DND-41 (cell line): ENCODE measurements at regions not wholly inside any gene's neighbourhood (a gene's known extent, or its start where the extent isn't known, plus 50 kb on each side); places are given as distances from the start of the nearest gene placed in this dataset.

Experiments used
- ATAC-seq: fragments of 200-7000 bp; cut with Tn5 transposase; 3 replicates; pipeline ENCODE4 v1.9.1; 2021; ENCODE audit warnings: low read depth; ENCODE audit not compliant: insufficient read depth
- DNase-seq: peaks from one replicate; pipeline ENCODE4 v3.0.0-alpha.2; 2020
- H2AFZ ChIP-seq: 2 replicates; pipeline ENCODE4 v1.6.0; 2012; ENCODE audit warnings: low read depth, low read length
- H3K27ac ChIP-seq: 2 replicates; pipeline ENCODE4 v1.5.1; 2012; ENCODE audit warnings: low read length, inconsistent platforms
- H3K27me3 ChIP-seq: fragments of 200-600 bp; sonication (generic); 2 replicates; pipeline ENCODE4 v1.6.0; 2012; ENCODE audit warnings: low read length, mild to moderate bottlenecking, inconsistent platforms; ENCODE audit not compliant: insufficient read depth, poor library complexity
- H3K36me3 ChIP-seq: 2 replicates; pipeline ENCODE4 v1.5.1; 2012; ENCODE audit warnings: low read length, inconsistent platforms; ENCODE audit not compliant: insufficient read depth
- H3K4me1 ChIP-seq: 2 replicates; pipeline ENCODE4 v1.5.1; 2012; ENCODE audit warnings: mild to moderate bottlenecking, low read length; ENCODE audit not compliant: insufficient read depth
- H3K4me2 ChIP-seq: 2 replicates; pipeline ENCODE4 v1.6.0; 2012; ENCODE audit warnings: mild to moderate bottlenecking, moderate library complexity, low read length, inconsistent platforms; ENCODE audit not compliant: insufficient read depth
- H3K4me3 ChIP-seq, 2 experiments: fragments of 200-600 bp in 1 of 2; shearing (Covaris generic) in 1 of 2; 2 replicates each; pipeline ENCODE4 v1.5.1; 2012 to 2016; ENCODE audit warnings: inconsistent platforms in 2 of 2, low read length in 2 of 2, mild to moderate bottlenecking in 2 of 2, low read depth in 1 of 2, moderate library complexity in 1 of 2
- H3K79me2 ChIP-seq: 2 replicates; pipeline ENCODE4 v1.6.0; 2012; ENCODE audit warnings: low read length, inconsistent platforms; ENCODE audit not compliant: insufficient read depth
- H3K9ac ChIP-seq: 2 replicates; pipeline ENCODE4 v1.6.0; 2012; ENCODE audit warnings: low read depth, mild to moderate bottlenecking, inconsistent platforms, low read length, moderate library complexity
- H3K9me3 ChIP-seq: 2 replicates; pipeline ENCODE4 v1.5.1; 2012; ENCODE audit warnings: low read length, moderate library complexity, mild to moderate bottlenecking, inconsistent platforms; ENCODE audit not compliant: insufficient read depth, severe bottlenecking
- H4K20me1 ChIP-seq: 2 replicates; pipeline ENCODE4 v1.6.0; 2012; ENCODE audit warnings: low read length; ENCODE audit not compliant: insufficient read depth
- CTCF ChIP-seq: IDR thresholded peaks from 2 replicates; pipeline ENCODE4 v1.5.1; 2012; ENCODE audit warnings: borderline replicate concordance, low read length, moderate library complexity, mild to moderate bottlenecking; ENCODE audit not compliant: poor library complexity, severe bottlenecking; ENCODE audit errors: extremely low read depth
- EZH2 ChIP-seq: IDR thresholded peaks from 3 replicates; pipeline ENCODE4 v1.6.1; 2012; ENCODE audit warnings: borderline replicate concordance, low read depth, mild to moderate bottlenecking, moderate library complexity, low read length, inconsistent platforms; ENCODE audit not compliant: severe bottlenecking

DNA sequence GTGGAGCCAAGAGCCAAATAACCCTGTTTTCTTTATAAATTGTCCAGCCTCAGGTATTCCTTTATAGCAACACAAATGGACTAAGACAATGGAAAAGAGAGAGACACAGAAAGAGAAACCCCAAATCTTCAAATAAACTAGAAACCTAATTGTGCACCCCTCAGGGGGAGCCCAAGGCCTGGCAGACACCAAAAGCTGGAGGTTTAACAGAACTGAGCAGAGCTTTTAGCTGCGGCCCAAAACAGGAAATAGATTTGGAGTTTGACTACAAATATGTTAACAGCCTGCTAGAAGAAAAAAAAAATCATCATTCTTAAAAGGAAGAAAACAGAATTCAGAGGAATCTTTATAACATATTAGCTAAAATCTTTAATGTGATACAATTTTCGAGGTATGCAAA is 1135.0 kb downstream of the GATA3 start:
- Histone ChIP-seq H2AFZ (0 out of 2 replicates have a peak overlapping the region, but pooled peaks have one; percentile 30), H3K27ac (no peak overlapping the region), H3K9me3 (no peaks in the 10 kb centered on the region), H4K20me1 (no peaks in the 10 kb centered on the region), H3K4me3 (no peak overlapping the region), H3K79me2 (no peaks in the 10 kb centered on the region), H3K27me3 (no peaks in the 10 kb centered on the region), H3K9ac (no peak overlapping the region), H3K36me3 (no peaks in the 10 kb centered on the region), H3K4me1 (peaks cover 9% of the 10 kb centered on the region), H3K4me2 (no peak overlapping the region)
- TF ChIP-seq EZH2 (no peak), CTCF (no peak)
- ATAC-seq (0 out of 3 replicates have a peak, but pooled peaks have one; percentile 35), DNase-seq (no peak)

DNA sequence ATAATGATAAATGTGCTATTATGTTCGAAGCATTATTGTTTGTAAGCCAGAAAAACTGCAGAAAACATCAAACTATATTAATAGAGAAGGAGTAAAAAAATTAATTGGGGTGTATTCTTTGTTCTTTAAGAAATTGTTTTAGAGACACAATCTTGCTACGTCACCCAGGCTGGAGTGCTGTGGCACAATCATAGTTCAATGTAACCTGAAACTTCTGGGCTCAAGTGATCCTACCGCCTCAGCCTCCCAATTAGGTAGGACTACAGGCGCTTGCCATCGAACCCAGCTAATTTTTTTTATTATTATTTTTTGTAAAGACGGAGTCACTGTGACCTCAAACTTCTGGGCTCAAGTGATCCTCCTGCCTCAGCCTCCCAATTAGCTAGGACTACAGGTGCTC is 1138.6 kb downstream of the GATA3 start:
- Histone ChIP-seq H3K79me2 (no peaks in the 10 kb centered on the region), H3K27me3 (no peaks in the 10 kb centered on the region), H3K27ac (no peak overlapping the region), H3K36me3 (no peaks in the 10 kb centered on the region), H2AFZ (no peak overlapping the region), H3K4me1 (peaks cover 9% of the 10 kb centered on the region), H3K9me3 (no peaks in the 10 kb centered on the region), H3K4me2 (no peak overlapping the region), H4K20me1 (no peaks in the 10 kb centered on the region), H3K9ac (no peak overlapping the region), H3K4me3 (no peak overlapping the region)
- TF ChIP-seq CTCF (no peak), EZH2 (no peak)
- ATAC-seq: no peak
- no peak for DNase-seq

DNA sequence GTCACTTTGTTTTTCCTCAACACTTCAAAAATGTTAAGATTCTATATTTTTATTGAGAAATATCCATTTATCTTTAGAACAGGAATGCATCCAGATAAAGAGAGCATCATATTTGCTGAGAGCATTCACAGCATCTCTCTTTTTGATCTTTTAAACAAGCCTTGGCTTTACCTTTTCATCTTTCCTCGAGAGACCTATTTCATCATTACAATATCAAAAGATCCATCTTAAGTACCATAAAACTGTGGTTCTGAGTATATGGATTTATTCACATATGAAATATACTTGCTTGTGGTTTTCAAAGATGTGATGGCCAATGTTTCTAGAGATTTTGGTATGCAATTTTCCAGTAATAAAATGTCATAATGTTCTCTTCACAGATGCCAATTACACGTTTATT is 1140.9 kb downstream of the GATA3 start:
- DNase-seq (no peak), ATAC-seq (no peak)
- H3K9ac ChIP-seq: no peak overlapping the region
- H3K9me3 ChIP-seq: no peaks in the 10 kb centered on the region
- no peaks in the 10 kb centered on the region for H3K79me2 ChIP-seq
- H3K27me3 ChIP-seq: no peaks in the 10 kb centered on the region
- H2AFZ ChIP-seq: no peak overlapping the region
- H3K4me1 ChIP-seq: no peaks in the 10 kb centered on the region
- no peak overlapping the region for H3K4me3 ChIP-seq
- no peaks in the 10 kb centered on the region for H3K36me3 ChIP-seq
- no peak overlapping the region for H3K4me2 ChIP-seq
- no peak overlapping the region for H3K27ac ChIP-seq
- no peak for TF ChIP-seq EZH2
- TF ChIP-seq CTCF: no peak
- H4K20me1 ChIP-seq: no peaks in the 10 kb centered on the region

- no peak overlapping the region for H3K9ac ChIP-seq
- TF ChIP-seq CTCF (no peak), EZH2 (no peak)
- no peaks in the 10 kb centered on the region for H3K27me3 ChIP-seq
- no peak overlapping the region for H3K4me2 ChIP-seq
- no peak overlapping the region for H2AFZ ChIP-seq
- H3K4me1 ChIP-seq: no peaks in the 10 kb centered on the region
- DNase-seq (no peak), ATAC-seq (no peak)
- no peak overlapping the region for H3K27ac ChIP-seq
- no peaks in the 10 kb centered on the region for H3K9me3 ChIP-seq
- no peaks in the 10 kb centered on the region for H3K79me2 ChIP-seq
- H3K4me3 ChIP-seq: no peak overlapping the region
- no peaks in the 10 kb centered on the region for H4K20me1 ChIP-seq
- H3K36me3 ChIP-seq: no peaks in the 10 kb centered on the region
Measured at GRCh38 chr10:9198611-9199010, 1144.1 kb downstream of the GATA3 start.
